RPMI7951 (cell line): ENCODE measurements at regions not wholly inside any gene's neighbourhood (a gene's known extent, or its start where the extent isn't known, plus 50 kb on each side); places are given as distances from the start of the nearest gene placed in this dataset.
"Not testable (repeated sequence)": the region's sequence is repeated elsewhere in the genome, so short reads cannot be mapped to it uniquely, and the experiment has no call there.

Experiments used
- DNase-seq: peaks from one replicate; pipeline ENCODE4 v3.0.0-alpha.2; 2012; ENCODE audit warnings: low read depth

DNA sequence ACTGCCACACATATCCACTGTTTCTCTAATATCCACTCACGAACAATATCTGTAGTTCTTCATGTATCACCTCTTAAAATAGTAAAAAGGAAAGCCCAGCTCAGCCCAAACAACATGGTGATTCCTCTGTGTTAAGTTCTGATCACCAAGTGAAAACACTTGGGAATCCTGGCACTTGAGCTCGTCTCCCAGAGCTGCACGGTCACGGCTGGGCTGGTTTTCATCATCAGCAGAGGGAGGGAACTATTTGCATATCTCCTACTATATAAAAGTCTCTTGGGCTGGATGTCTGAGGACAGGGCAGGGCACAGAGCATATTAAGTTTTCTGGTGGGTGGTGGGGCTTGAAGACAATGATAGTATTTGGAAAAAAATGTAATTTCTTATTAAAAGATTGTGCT lies 870.6 kb downstream of the TMEM121 start:
- no peak for DNase-seq

GRCh38 chr14:106398931-106399331 lies 872.5 kb downstream of the TMEM121 start:
- not testable (repeated sequence) for DNase-seq

- DNase-seq, result not testable (repeated sequence)
Observed at GRCh38 chr14:106401316-106401715, 874.9 kb downstream of the TMEM121 start.

GRCh38 chr14:106410229-106410628 lies 883.8 kb downstream of the TMEM121 start:
- not testable (repeated sequence) for DNase-seq

GRCh38 chr14:106414464-106414863 lies 888.1 kb downstream of the TMEM121 start:
- no peak for DNase-seq

DNA sequence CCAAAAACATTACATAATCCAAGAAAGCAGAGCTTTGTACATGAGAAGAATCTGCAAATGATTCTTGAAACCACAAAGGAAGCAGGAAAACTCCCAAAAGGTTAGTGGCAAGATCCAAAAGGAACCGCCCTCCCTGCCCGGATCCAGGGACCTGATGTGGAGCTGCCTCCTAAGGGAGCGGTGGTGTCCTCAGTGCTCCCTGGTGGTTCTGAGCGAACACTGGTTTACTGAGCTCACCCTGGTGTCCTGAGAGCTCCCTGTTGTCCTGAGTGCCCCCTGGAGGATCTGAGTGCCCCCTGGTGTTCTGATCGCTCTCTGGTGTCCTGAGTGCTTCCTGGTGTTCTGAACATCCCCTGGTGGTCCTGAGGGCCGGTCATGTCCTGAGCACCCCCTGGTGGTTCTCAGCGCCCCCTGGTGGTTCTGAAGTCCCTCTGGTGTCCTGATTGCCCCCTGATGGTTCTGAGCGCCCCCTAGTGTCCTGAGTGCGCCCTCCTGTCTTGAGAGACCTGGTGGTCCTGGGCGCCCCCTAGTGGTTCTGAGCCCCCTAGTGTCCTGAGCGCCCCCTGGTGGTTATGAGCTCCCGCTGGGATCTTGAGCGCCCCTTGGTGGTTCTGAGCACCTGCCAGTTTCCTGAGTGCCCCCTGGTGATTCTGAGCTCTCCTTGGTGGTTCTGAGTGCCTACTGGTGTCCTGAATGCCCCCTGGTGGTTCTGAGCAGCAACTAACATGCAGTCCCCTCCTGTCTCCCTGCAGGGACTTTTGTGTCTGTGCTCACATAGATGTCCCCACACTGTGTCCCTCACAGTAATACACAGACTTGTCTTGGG lies 891.1 kb downstream of the TMEM121 start:
- no peak for DNase-seq

- DNase-seq, result no peak
Observed at GRCh38 chr14:106419376-106419965, 893.1 kb downstream of the TMEM121 start.

DNA sequence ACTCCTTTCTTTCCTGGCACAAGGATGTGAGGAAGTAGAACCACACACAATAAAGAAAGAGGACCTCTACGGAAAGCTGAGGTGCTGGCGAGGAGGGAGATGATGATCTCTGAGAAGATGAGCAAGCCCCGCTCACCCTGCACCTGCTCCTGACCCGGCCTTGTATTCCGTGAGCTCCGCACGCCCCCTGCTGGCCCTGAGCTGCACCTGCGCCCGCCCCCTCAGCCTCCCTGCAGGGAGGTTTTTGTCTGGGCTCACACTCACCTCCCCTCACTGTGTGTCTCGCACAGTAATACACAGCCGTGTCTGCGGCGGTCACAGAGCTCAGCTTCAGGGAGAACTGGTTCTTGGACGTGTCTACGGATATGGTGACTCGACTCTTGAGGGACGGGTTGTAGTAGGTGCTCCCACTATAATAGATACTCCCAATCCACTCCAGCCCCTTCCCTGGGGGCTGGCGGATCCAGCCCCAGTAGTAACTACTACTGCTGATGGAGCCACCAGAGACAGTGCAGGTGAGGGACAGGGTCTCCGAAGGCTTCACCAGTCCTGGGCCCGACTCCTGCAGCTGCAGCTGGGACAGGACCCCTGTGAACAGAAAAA lies 895.1 kb downstream of the TMEM121 start:
- not testable (repeated sequence) for DNase-seq

DNA sequence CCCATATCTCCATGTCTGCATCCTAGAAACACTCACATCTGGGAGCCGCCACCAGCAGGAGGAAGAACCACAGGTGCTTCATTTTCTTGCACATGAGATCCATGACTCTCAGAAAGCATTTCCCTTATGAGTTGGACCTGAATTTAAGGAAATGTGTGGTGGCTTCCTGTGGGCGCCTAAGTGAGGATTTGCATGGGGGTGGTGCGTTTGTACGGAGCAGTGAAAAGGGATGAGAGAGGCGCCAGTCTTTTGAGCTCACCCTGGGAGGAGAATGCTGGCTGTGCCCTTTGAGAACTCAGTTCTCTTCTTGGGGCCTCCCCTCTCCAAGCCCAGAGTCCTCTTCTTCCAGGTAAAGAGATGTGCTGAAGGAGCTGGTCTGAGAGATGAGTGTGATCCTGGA lies 895.7 kb downstream of the TMEM121 start:
- no peak for DNase-seq

GRCh38 chr14:106425150-106425549 lies 898.8 kb downstream of the TMEM121 start:
- not testable (repeated sequence) for DNase-seq

DNA sequence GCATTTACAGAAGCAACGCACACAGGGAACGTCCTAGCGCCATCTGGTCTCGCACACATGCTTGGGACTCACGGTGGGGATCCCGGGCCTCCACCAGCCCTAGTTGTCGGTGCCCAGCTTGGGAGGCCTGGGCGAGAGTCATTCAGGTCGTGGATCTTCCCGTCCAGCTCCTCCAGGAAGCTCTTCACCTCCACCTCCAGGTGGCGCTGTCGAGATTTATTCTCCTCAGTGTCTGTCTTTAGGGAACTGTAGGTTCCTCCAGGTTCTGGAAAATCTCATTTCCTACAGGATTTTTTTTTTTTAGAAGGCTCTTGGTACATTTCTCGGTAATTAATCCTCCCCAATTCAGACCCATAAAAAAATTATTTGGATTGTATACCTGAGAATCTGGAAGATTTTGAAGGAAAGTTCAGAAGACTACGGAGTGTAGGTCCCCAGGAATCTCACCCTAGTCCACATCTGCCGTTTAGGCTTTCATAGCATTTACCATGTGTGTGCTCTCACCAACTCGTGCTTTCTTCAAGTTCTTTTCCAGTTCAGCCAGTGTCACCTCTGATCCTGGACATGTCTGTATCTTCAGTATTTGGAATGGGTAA lies 910.0 kb downstream of the TMEM121 start:
- peak; percentile 32 for DNase-seq

GRCh38 chr14:106442857-106443256 lies 916.5 kb downstream of the TMEM121 start:
- DNase-seq, result no peak

GRCh38 chr14:106455026-106455425 lies 928.6 kb downstream of the TMEM121 start:
- no peak for DNase-seq

- peak; percentile 1 for DNase-seq
Observed at GRCh38 chr14:106459971-106460730, 933.8 kb downstream of the TMEM121 start.

DNA sequence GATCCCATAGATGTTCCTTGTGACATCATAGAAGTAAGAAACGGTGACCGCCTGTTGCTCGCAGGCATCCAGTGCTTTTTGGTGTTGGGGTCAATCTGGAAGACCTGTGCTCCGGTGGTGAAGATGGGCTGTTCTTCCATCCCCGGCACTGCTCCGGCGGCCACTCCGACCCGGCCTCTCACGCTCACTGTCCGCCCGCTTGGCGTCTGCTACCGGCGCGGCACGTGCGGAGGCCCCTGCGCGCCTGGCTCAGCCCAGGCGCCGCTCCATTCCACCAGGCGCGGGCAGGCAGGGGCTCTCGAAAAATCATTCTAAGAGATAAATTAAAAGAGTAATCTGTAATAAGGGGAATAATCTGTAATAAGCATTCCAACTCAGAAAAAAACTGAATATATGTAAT lies 934.5 kb downstream of the TMEM121 start:
- no peak for DNase-seq

- peak; percentile 1 for DNase-seq
Observed at GRCh38 chr14:106466483-106466882, 940.1 kb downstream of the TMEM121 start.

DNA sequence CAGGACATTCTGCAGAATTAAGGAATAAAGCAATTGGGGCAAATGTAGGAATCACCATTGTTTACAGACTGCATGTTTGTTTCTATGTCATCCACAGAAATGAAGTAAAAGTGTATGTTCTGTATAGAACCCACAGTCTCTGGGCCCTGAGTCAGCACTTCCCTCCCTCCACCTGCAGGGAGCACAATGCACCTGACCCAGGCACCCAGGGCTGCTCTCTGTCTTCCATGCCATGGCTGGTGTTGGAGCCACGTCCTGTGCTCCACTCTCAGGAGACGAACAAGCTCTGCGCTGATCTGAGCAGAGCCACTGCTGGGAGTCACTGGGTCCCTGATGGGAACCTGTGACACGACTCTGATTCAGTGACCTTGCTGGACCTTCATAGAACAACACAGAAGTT lies 942.5 kb downstream of the TMEM121 start:
- DNase-seq, result not testable (repeated sequence)

GRCh38 chr14:106470028-106470427 lies 943.6 kb downstream of the TMEM121 start:
- DNase-seq, result not testable (repeated sequence)

- not testable (repeated sequence) for DNase-seq
Observed at GRCh38 chr14:106474261-106475028, 948.1 kb downstream of the TMEM121 start.

- DNase-seq, result not testable (repeated sequence)
Observed at GRCh38 chr14:106475214-106475613, 948.8 kb downstream of the TMEM121 start.

DNA sequence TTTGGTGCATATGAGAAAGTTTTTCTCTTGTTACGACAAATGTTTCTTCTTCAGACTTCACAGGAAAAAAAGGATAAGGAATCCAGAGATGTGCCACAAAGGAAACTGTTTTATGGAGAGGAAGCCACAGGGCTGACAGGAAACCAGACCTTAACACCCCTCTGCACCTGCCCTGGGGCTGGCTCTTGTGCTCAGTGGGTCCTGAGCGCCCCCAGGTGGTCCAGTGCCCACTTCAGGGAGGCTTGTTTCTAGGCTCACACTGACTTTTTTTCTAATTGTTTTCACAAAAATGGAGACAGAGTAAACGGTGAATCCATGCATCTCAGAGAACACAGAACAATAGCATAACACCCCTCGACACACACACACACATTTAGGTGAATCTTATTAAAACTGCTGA lies 951.2 kb downstream of the TMEM121 start:
- not testable (repeated sequence) for DNase-seq
